ENCODE measurements at regions not wholly inside any gene's neighbourhood (a gene's known extent, or its start where the extent isn't known, plus 50 kb on each side); places are given as distances from the start of the nearest gene placed in this dataset.

DNA sequence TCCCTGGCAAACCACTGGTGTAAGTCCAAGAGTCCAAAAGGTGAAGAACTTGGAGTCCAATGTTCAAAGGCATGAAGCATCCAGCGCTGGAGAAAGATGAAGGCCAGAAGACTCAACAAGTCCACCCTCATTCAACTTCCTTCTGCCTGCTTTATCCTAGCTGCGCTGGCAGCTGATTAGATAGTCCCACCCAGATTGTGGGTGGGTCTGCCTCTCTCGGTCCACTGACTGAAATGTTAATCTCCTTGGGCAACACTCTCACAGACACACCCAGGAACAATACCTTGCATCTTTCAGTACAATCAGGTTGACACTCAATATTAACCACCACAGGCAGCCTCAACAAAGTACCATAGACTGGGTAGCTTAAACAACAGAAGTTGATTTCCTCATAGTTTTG lies 245.9 kb upstream of the IGF1R start:
- TF ChIP-seq POLR2AphosphoS5 (IDR thresholded peaks at IDR 0.05) (no peak), POLR2A (IDR thresholded peaks at IDR 0.05) (no peak), EP300 (IDR thresholded peaks at IDR 0.05) (no peak), CTCF (IDR thresholded peaks at IDR 0.05) (no peak)
- H3K27ac ChIP-seq: no peak overlapping the region
- 80% methylated on average over 3 of the region's 3 CpGs for WGBS

DNA sequence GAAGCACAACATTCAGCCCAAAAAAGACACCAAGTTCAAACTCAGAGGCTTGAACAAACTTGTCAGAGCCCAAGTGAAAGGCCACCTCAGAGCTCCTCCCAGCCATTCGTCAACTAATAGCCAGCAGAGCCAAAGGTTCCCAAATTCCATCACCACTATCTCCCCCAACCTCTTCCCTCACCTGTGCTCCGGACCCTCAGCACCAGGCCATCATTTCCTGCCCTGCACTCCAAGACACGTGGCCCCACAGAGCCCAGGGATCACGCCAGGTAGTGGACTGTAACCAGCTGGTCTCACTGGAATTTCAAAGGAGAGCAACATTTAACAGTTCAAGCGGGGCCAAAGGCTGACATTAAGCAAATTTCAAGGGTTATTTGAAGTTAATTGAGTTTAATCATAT lies 245.2 kb upstream of the IGF1R start:
- peak; percentile 18 to 75 for DNase-seq (ENCODE audit: low spot score in 2 of 2)
- Histone ChIP-seq H3K4me1 (no peaks in the 10 kb centered on the region), H3K4me3 (no peak overlapping the region), H3K9me3 (no peaks in the 10 kb centered on the region), H3K36me3 (no peaks in the 10 kb centered on the region), H3K27me3 (peaks cover 13% of the 10 kb centered on the region), H3K27ac (no peak overlapping the region)
- 74% methylated on average over 5 of the region's 5 CpGs for WGBS
- no peak for TF ChIP-seq POLR2A (IDR thresholded peaks at IDR 0.05)

More for the DNA sequence above, 245.9 kb upstream of the IGF1R start:
- Histone ChIP-seq H3K9me3 (no peaks in the 10 kb centered on the region), H3K4me3 (no peak overlapping the region), H3K36me3 (no peaks in the 10 kb centered on the region), H3K27me3 (peaks cover 13% of the 10 kb centered on the region), H3K4me1 (no peaks in the 10 kb centered on the region)
- peak; percentile 3 to 24 for DNase-seq (ENCODE audit: low spot score in 2 of 2)

DNA sequence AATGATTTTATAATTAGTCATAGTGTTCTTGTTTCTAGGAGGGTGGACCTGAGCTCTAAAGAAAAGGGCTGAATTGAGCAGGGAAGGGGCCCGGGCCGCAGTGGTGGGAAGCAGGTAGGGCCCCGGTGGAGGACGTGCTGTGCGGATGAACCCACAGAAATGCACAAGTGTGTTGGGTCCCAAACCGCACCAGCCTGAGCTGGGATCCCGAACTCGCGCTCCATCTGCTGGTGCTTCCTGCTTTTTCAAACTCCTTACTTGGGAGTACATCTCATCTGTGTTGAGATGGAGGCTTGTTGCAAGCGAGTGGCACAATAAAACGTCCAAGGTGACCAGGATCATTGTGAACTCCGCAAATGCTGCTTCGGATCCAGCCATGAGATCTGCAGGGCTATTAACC lies 244.8 kb upstream of the IGF1R start:
- Histone ChIP-seq H3K27me3 (peaks cover 13% of the 10 kb centered on the region), H3K4me3 (no peak overlapping the region), H3K36me3 (no peaks in the 10 kb centered on the region), H3K4me1 (no peaks in the 10 kb centered on the region), H3K27ac (no peak overlapping the region), H3K9me3 (no peaks in the 10 kb centered on the region)
- peak in 1 of 2 donors; percentile 33 for DNase-seq (ENCODE audit: low spot score in 2 of 2)
- WGBS: 90% methylated on average over 13 of the region's 13 CpGs
- TF ChIP-seq POLR2AphosphoS5 (IDR thresholded peaks at IDR 0.05) (no peak), CTCF (IDR thresholded peaks at IDR 0.05) (no peak), EP300 (IDR thresholded peaks at IDR 0.05) (no peak), POLR2A (IDR thresholded peaks at IDR 0.05) (no peak)

GRCh38 chr15:98405013-98405412 lies 243.3 kb upstream of the IGF1R start:
- peaks cover 5% of the 10 kb centered on the region for H3K27me3 ChIP-seq
- H3K36me3 ChIP-seq: no peaks in the 10 kb centered on the region
- no peak for DNase-seq (ENCODE audit: low spot score in 2 of 2)
- H3K9me3 ChIP-seq: no peaks in the 10 kb centered on the region
- no peak overlapping the region for H3K27ac ChIP-seq
- no peak for TF ChIP-seq CTCF (IDR thresholded peaks at IDR 0.05)
- TF ChIP-seq EP300 (IDR thresholded peaks at IDR 0.05): no peak
- no peak for TF ChIP-seq POLR2A (IDR thresholded peaks at IDR 0.05)
- no peak for TF ChIP-seq POLR2AphosphoS5 (IDR thresholded peaks at IDR 0.05)
- 53% methylated on average over 2 of the region's 2 CpGs for WGBS
- H3K4me1 ChIP-seq: no peaks in the 10 kb centered on the region
- no peak overlapping the region for H3K4me3 ChIP-seq

GRCh38 chr15:98408231-98408630 lies 240.1 kb upstream of the IGF1R start:
- no peak overlapping the region for H3K27ac ChIP-seq
- peaks cover 5% of the 10 kb centered on the region for H3K27me3 ChIP-seq
- no peak for DNase-seq (ENCODE audit: low spot score in 2 of 2)
- TF ChIP-seq POLR2A (IDR thresholded peaks at IDR 0.05): no peak
- no peak for TF ChIP-seq POLR2AphosphoS5 (IDR thresholded peaks at IDR 0.05)
- no peak for TF ChIP-seq CTCF (IDR thresholded peaks at IDR 0.05)
- no peak for TF ChIP-seq EP300 (IDR thresholded peaks at IDR 0.05)
- H3K4me1 ChIP-seq: no peaks in the 10 kb centered on the region
- WGBS: 91% methylated on average over 9 of the region's 9 CpGs
- no peaks in the 10 kb centered on the region for H3K36me3 ChIP-seq
- H3K4me3 ChIP-seq: no peak overlapping the region
- no peaks in the 10 kb centered on the region for H3K9me3 ChIP-seq

DNA sequence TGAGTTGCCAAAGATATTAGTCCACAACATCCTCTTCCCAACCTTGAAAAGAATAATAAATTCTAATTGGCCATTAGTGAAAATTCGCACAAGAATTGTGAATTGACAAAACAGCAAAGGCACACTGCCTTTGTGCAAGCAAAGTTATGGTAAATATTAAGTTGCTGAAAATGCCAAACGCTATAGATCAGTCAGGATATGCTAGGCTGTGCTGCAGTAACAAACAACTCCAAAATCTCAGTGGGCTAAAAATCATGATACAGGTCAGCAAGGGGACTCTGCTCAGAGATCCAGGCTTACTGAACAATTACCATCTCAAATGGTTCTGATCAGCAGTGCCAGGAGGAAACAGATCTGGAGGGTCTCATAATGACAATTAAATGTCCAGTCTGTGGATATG lies 238.0 kb upstream of the IGF1R start:
- Histone ChIP-seq H3K4me1 (no peaks in the 10 kb centered on the region), H3K27me3 (peaks cover 5% of the 10 kb centered on the region), H3K27ac (no peak overlapping the region), H3K36me3 (no peaks in the 10 kb centered on the region), H3K9me3 (no peaks in the 10 kb centered on the region), H3K4me3 (no peak overlapping the region)
- TF ChIP-seq EP300 (IDR thresholded peaks at IDR 0.05): no peak
- no peak for TF ChIP-seq POLR2A (IDR thresholded peaks at IDR 0.05)
- no peak for TF ChIP-seq POLR2AphosphoS5 (IDR thresholded peaks at IDR 0.05)
- TF ChIP-seq CTCF (IDR thresholded peaks at IDR 0.05): no peak
- WGBS: 90% methylated on average over 2 of the region's 2 CpGs
- no peak for DNase-seq (ENCODE audit: low spot score in 2 of 2)

All from suprapubic skin (tissue), 4 donors.